LNCaP clone FGC (cell line): ENCODE measurements at regions not wholly inside any gene's neighbourhood (a gene's known extent, or its start where the extent isn't known, plus 50 kb on each side); places are given as distances from the start of the nearest gene placed in this dataset.

Source experiments
- DNase-seq: peaks from one replicate; pipeline ENCODE4 v3.0.0-alpha.2; 2011; ENCODE audit warnings: low read depth
- H3K4me3 ChIP-seq: 2 replicates; pipeline ENCODE4 v1.5.1; 2011; ENCODE audit warnings: mild to moderate bottlenecking, low read depth, low read length, control low read depth
- TF ChIP-seq, protein P1 (sequence below): IDR thresholded peaks from 2 replicates; pipeline ENCODE4 v1.5.1; 2012; ENCODE audit warnings: mild to moderate bottlenecking; ENCODE audit not compliant: control insufficient read depth, insufficient read depth; ENCODE audit errors: extremely low read depth

DNA sequence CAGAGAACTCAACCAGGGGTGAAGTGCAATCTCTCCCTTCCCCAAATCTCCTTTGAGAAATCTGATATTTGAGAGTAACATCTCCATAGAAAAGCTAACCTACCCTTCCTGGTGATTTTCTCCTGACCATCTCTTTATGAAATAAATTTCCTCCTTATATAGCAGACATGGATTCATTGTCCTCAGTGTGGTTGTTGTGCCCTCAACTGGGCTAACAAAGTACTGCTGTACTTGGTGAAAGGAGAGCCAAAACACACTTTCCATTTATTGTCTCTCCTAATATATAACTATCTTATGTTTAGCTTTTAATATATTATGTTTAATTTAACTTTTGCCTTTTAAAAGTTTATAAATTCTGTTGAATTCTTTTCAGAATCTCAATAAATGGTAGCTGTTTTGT, 65.1 kb upstream of the SLCO1B1 start:
- DNase-seq, result peak; percentile 46
- TF ChIP-seq, protein P1, sequence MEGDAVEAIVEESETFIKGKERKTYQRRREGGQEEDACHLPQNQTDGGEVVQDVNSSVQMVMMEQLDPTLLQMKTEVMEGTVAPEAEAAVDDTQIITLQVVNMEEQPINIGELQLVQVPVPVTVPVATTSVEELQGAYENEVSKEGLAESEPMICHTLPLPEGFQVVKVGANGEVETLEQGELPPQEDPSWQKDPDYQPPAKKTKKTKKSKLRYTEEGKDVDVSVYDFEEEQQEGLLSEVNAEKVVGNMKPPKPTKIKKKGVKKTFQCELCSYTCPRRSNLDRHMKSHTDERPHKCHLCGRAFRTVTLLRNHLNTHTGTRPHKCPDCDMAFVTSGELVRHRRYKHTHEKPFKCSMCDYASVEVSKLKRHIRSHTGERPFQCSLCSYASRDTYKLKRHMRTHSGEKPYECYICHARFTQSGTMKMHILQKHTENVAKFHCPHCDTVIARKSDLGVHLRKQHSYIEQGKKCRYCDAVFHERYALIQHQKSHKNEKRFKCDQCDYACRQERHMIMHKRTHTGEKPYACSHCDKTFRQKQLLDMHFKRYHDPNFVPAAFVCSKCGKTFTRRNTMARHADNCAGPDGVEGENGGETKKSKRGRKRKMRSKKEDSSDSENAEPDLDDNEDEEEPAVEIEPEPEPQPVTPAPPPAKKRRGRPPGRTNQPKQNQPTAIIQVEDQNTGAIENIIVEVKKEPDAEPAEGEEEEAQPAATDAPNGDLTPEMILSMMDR, result peak; percentile 89

DNA sequence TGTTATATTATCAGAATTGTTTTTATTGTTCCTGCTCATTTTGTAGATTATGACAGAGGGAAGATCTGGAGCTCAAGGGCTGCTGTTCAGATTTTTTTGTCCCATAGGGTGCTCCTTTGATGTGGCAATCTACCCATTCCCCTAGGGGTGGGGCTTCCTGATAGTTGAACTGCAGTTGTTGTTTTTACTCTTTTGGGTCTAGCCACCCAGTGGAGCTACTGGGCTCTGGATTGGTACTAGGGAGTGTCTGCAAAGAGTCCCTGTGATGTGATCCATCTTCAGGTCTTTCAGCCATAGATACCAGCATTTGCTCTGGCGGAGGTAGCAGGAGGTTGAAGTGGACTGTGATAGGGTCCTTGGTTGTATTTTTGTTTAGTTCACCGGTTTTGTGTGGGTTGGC, 57.9 kb upstream of the SLCO1B1 start:
- DNase-seq, result no peak
- TF ChIP-seq, protein P1, result no peak
- no peak overlapping the region for H3K4me3 ChIP-seq

More for the DNA sequence above, 65.1 kb upstream of the SLCO1B1 start:
- H3K4me3 ChIP-seq, result no peak overlapping the region

DNA sequence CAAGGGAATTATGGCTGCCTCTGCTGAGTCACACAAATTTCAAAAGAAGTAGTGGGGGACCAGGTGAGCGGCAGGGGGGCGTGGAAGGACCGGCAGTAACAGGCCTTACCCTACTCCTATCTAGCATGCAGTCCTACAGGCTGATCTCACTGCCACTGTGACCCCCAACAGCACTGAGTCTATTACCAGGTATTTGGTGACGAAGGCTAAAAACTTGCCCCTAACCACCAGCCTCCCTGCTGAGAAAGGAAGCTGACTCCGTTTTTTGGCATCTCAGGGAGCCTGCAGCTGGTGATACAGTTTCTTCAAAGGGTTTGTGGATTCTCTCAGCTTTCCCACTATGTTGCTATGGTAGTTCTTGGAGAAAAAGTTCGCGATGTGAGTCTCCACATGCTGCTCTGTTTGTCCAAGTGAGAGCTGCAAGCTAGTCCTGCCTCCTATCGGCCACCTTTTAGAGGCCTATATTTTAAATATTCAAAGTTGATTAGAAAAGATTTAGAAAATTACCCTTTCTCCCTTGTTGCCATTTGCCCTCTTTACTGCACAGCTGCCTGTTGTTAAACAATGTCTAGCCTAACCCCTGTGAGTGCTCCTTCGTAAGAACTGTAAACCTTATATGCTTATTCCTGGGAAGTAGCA, 57.1 kb upstream of the SLCO1B1 start:
- H3K4me3 ChIP-seq, result no peak overlapping the region
- no peak for DNase-seq
- TF ChIP-seq, protein P1, result no peak
